Hepatocyte (in vitro differentiated cells): ENCODE measurements at regions not wholly inside any gene's neighbourhood (a gene's known extent, or its start where the extent isn't known, plus 50 kb on each side); places are given as distances from the start of the nearest gene placed in this dataset.
"Not testable (repeated sequence)": the region's sequence is repeated elsewhere in the genome, so short reads cannot be mapped to it uniquely, and the experiment has no call there.

Experiments
- EZH2 ChIP-seq: fragments of 200-600 bp; sonication (generic); IDR thresholded peaks from 2 replicates; pipeline ENCODE4 v1.6.1; 2016; ENCODE audit warnings: antibody characterized with exemption, mild to moderate bottlenecking, borderline replicate concordance
- EZH2phosphoT487 ChIP-seq: fragments of 200-600 bp; sonication (generic); IDR thresholded peaks from one replicate; pipeline ENCODE4 v1.6.1; 2018; ENCODE audit warnings: antibody characterized with exemption, mild to moderate bottlenecking, low read depth, moderate library complexity; ENCODE audit not compliant: unreplicated experiment, severe bottlenecking
- TF ChIP-seq, protein P1 (sequence below): fragments of 200-600 bp; sonication (generic); IDR thresholded peaks from 2 replicates; pipeline ENCODE4 v1.5.1; 2016; ENCODE audit warnings: antibody characterized with exemption, mild to moderate bottlenecking; ENCODE audit not compliant: poor library complexity

DNA sequence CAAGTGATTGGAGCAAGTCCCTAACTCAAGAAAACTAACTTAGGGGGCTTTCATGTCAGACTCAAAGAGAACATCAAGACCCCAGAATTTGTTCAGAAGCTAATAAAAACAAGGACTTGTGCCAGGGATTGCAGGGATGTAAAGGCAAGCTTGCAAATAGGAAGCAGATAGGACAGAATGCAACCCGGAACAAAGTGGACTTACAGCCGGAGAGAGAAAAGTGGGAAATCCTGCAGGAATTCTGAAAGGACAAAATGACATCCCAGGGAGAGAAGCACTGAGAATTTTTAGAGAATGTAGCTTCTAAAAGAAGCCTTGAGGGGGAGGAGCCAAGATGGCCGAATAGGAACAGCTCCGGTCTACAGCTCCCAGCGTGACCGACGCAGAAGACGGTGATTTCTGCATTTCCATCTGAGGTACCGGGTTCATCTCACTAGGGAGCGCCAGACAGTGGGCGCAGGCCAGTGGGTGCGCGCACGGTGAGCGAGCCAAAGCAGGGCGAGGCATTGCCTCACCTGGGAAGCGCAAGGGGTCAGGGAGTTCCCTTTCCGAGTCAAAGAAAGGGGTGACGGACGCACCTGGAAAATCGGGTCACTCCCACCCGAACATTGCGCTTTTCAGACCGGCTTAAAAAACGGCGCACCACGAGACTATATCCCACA, 195.6 kb upstream of the G2E3 start:
- TF ChIP-seq, protein P1, sequence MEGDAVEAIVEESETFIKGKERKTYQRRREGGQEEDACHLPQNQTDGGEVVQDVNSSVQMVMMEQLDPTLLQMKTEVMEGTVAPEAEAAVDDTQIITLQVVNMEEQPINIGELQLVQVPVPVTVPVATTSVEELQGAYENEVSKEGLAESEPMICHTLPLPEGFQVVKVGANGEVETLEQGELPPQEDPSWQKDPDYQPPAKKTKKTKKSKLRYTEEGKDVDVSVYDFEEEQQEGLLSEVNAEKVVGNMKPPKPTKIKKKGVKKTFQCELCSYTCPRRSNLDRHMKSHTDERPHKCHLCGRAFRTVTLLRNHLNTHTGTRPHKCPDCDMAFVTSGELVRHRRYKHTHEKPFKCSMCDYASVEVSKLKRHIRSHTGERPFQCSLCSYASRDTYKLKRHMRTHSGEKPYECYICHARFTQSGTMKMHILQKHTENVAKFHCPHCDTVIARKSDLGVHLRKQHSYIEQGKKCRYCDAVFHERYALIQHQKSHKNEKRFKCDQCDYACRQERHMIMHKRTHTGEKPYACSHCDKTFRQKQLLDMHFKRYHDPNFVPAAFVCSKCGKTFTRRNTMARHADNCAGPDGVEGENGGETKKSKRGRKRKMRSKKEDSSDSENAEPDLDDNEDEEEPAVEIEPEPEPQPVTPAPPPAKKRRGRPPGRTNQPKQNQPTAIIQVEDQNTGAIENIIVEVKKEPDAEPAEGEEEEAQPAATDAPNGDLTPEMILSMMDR = not testable (repeated sequence)
- TF ChIP-seq EZH2phosphoT487, EZH2: not testable (repeated sequence)
